ENCODE measurements at regions not wholly inside any gene's neighbourhood (a gene's known extent, or its start where the extent isn't known, plus 50 kb on each side); places are given as distances from the start of the nearest gene placed in this dataset.

DNA sequence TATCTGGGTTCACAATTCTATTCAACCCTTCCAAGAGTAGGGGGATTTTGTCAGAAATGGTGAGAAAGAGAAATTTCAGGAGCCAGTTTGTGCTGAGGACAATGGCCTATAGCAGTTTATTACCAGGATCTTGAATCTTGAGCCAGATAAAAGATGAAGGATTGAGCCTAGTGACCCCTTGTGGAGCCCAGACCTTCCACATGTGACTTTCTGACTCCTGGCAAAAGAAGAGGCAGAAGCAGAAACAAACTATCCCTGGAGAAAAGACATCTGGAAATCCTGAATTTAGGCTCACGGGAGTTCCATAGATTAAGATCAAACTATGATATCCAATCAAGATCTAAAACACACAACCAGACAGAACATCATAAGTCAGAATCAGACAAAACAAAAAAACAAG, 60.9 kb upstream of the CHRM2 start:
- H3K27me3 ChIP-seq (ENCODE audit: control insufficient read depth in 1 of 2, insufficient read depth in 2 of 2, low read length in 2 of 2), result no peaks in the 10 kb centered on the region
- H3K36me3 ChIP-seq (ENCODE audit: control insufficient read depth in 2 of 2, insufficient read depth in 2 of 2, low read length in 2 of 2), result no peaks in the 10 kb centered on the region
- H3K4me1 ChIP-seq (ENCODE audit: control insufficient read depth, insufficient read depth, low read length), result no peaks in the 10 kb centered on the region
- H3K27ac ChIP-seq (ENCODE audit: low read length), result no peak overlapping the region
- H3K9ac ChIP-seq (ENCODE audit: low read length in 2 of 2), result no peak overlapping the region
- peaks cover 0 to 9% of the 10 kb centered on the region in 2 donors for H3K9me3 ChIP-seq (ENCODE audit: control insufficient read depth in 2 of 2, low read length in 2 of 2)
- H3K4me3 ChIP-seq (ENCODE audit: low read length in 2 of 2), result no peak overlapping the region

DNA sequence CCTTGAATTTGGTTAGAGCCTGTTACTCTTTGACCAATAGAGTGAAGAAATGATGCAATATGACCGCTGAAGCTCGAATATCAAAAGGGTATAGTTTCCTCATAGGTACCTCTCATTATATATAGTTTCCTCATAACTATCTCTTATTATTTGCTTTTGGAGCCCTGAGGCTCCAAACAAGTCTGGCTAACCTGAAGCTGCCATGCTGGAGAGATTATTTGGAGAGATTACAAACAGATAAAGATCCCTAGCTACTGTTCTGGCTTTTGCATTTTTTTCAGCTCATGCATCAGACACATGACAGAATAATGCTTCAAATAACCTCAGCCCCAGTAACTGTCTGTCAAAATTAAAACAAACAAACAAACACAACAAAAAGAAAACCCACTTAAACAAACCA, 65.4 kb upstream of the CHRM2 start:
- Histone ChIP-seq H3K9ac (ENCODE audit: low read length in 2 of 2) (no peak overlapping the region), H3K9me3 (ENCODE audit: control insufficient read depth in 2 of 2, low read length in 2 of 2) (no peaks in the 10 kb centered on the region), H3K4me3 (ENCODE audit: low read length in 2 of 2) (no peak overlapping the region), H3K27me3 (ENCODE audit: control insufficient read depth in 1 of 2, insufficient read depth in 2 of 2, low read length in 2 of 2) (no peaks in the 10 kb centered on the region), H3K4me1 (ENCODE audit: control insufficient read depth, insufficient read depth, low read length) (no peaks in the 10 kb centered on the region), H3K36me3 (ENCODE audit: control insufficient read depth in 2 of 2, insufficient read depth in 2 of 2, low read length in 2 of 2) (no peaks in the 10 kb centered on the region), H3K27ac (ENCODE audit: low read length) (no peak overlapping the region)

DNA sequence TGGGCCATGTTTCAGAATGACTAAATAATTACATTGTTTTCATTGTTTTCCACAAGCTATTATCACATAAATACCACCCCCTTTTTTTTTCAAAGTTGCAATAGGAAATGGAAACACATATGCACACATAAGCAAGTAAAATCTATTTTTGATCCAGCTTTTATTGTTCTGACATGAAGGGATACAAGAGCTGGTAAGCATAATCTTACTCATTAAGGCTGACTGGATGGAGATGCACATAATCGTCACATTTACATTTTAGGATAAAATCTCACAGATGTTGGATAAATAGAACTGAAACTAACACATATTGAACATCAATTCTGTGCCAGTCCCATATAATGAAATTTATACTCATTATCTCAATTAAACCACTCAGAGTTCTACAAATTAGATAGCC, 84.5 kb upstream of the CHRM2 start:
- Histone ChIP-seq H3K27me3 (ENCODE audit: control insufficient read depth in 1 of 2, insufficient read depth in 2 of 2, low read length in 2 of 2) (no peaks in the 10 kb centered on the region), H3K9ac (ENCODE audit: low read length in 2 of 2) (no peak overlapping the region), H3K36me3 (ENCODE audit: control insufficient read depth in 2 of 2, insufficient read depth in 2 of 2, low read length in 2 of 2) (no peaks in the 10 kb centered on the region), H3K27ac (ENCODE audit: low read length) (no peak overlapping the region), H3K4me1 (ENCODE audit: control insufficient read depth, insufficient read depth, low read length) (no peaks in the 10 kb centered on the region), H3K4me3 (ENCODE audit: low read length in 2 of 2) (no peak overlapping the region), H3K9me3 (ENCODE audit: control insufficient read depth in 2 of 2, low read length in 2 of 2) (no peaks in the 10 kb centered on the region)

DNA sequence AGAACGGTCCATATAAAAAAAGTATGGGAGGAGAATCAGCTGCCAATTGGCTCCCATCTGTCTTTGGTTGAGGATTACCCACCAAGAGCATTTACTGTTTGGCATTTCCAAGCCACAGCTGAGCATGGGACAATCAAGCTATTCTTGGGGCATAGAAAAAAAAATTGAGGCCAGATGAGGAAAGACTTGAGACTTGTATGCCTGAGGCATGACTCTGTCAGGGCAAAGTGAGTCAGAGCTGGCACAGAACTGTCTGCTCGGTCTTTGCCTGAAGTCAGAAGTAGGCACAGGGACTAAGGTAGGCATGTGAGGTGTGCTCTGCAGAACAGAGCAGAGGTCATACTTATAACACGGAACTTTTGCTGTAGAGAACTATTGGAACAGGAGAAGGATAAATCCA, 126.5 kb upstream of the CHRM2 start:
- H3K9me3 ChIP-seq (ENCODE audit: control insufficient read depth in 2 of 2, low read length in 2 of 2), result no peaks in the 10 kb centered on the region
- no peak overlapping the region for H3K27ac ChIP-seq (ENCODE audit: low read length)
- no peak overlapping the region for H3K4me3 ChIP-seq (ENCODE audit: low read length in 2 of 2)
- no peak overlapping the region for H3K9ac ChIP-seq (ENCODE audit: low read length in 2 of 2)
- peaks cover 5% of the 10 kb centered on the region for H3K4me1 ChIP-seq (ENCODE audit: control insufficient read depth, insufficient read depth, low read length)
- no peaks in the 10 kb centered on the region for H3K27me3 ChIP-seq (ENCODE audit: control insufficient read depth in 1 of 2, insufficient read depth in 2 of 2, low read length in 2 of 2)
- no peaks in the 10 kb centered on the region for H3K36me3 ChIP-seq (ENCODE audit: control insufficient read depth in 2 of 2, insufficient read depth in 2 of 2, low read length in 2 of 2)

DNA sequence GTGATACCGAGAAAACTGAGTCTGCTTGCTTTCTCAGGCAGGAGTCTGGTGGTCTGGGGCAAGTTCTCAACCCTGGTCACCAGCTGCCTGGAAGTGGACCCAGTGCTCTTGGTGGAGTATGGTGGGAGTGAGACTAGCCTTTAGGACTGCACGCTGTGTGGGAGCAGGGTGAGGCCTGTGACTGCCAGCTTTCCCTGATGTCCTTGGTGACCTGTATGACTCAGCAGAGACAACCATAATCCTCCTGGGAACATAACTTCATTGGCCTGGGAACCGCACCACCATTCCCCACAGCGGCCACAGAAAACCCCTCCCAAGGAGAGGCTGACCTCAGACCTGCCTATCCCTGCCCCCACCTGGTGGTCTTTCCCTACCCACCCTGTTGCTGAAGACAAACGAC, 139.5 kb upstream of the CHRM2 start:
- Histone ChIP-seq H3K27ac (ENCODE audit: low read length) (no peak overlapping the region), H3K4me1 (ENCODE audit: control insufficient read depth, insufficient read depth, low read length) (no peaks in the 10 kb centered on the region), H3K36me3 (ENCODE audit: control insufficient read depth in 2 of 2, insufficient read depth in 2 of 2, low read length in 2 of 2) (no peaks in the 10 kb centered on the region), H3K27me3 (ENCODE audit: control insufficient read depth in 1 of 2, insufficient read depth in 2 of 2, low read length in 2 of 2) (no peaks in the 10 kb centered on the region), H3K9ac (ENCODE audit: low read length in 2 of 2) (no peak overlapping the region), H3K9me3 (ENCODE audit: control insufficient read depth in 2 of 2, low read length in 2 of 2) (no peaks in the 10 kb centered on the region), H3K4me3 (ENCODE audit: low read length in 2 of 2) (no peak overlapping the region)

DNA sequence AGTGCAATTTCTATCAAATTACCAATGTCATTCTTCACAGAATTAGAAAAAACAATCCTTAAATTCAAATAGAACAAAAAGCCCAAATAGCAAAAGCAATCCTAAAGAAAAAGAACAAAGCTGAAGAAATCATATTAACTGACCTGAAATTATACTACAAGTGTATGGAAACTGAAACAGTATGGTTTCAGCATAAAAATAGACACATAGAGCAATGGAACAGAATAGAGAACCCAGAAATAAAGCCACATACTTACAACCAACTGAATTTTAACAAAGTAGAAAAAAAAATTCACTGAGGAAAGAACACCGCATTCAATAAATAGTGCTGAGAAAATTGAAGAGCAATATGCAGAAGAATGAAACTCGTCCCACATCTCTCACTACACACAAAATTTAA, 142.0 kb upstream of the CHRM2 start:
- Histone ChIP-seq H3K27ac (ENCODE audit: low read length) (no peak overlapping the region), H3K27me3 (ENCODE audit: control insufficient read depth in 1 of 2, insufficient read depth in 2 of 2, low read length in 2 of 2) (no peaks in the 10 kb centered on the region), H3K4me3 (ENCODE audit: low read length in 2 of 2) (no peak overlapping the region), H3K4me1 (ENCODE audit: control insufficient read depth, insufficient read depth, low read length) (no peaks in the 10 kb centered on the region), H3K9ac (ENCODE audit: low read length in 2 of 2) (no peak overlapping the region), H3K9me3 (ENCODE audit: control insufficient read depth in 2 of 2, low read length in 2 of 2) (no peaks in the 10 kb centered on the region), H3K36me3 (ENCODE audit: control insufficient read depth in 2 of 2, insufficient read depth in 2 of 2, low read length in 2 of 2) (no peaks in the 10 kb centered on the region)

DNA sequence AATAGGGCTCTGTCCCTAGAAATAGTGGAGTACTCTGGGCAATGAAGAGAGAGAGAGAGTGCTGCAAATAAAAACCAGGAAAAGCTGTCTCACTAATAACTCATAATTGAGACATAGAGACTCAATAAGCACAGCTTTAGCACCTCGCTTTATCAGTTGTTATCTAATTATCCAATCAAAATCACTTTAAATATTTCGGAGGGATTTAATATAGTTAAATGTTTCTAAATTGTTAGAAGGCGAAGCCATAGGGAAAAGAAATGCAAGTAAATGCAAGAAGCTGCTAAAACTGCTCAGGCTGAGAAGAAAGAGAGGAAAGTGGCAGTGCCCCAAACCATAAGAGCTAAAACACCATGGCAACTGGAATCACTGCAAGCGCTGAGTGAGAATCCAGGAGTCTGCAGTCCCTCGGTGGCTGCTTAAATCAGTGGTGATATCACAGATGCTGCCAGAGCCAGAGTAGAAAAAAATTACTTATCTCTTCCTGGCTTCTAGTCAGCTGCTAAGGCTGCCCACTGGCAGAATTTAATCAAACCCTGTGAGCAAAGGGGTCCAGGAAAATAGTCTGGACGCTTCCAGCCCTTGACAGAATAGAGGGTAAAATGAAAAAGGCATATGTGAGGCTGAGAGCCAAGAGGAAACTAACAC, 150.4 kb upstream of the CHRM2 start:
- Histone ChIP-seq H3K9me3 (ENCODE audit: control insufficient read depth in 2 of 2, low read length in 2 of 2) (no peaks in the 10 kb centered on the region), H3K27me3 (ENCODE audit: control insufficient read depth in 1 of 2, insufficient read depth in 2 of 2, low read length in 2 of 2) (no peaks in the 10 kb centered on the region), H3K9ac (ENCODE audit: low read length in 2 of 2) (no peak overlapping the region), H3K36me3 (ENCODE audit: control insufficient read depth in 2 of 2, insufficient read depth in 2 of 2, low read length in 2 of 2) (no peaks in the 10 kb centered on the region), H3K4me3 (ENCODE audit: low read length in 2 of 2) (no peak overlapping the region), H3K27ac (ENCODE audit: low read length) (no peak overlapping the region), H3K4me1 (ENCODE audit: control insufficient read depth, insufficient read depth, low read length) (no peaks in the 10 kb centered on the region)

DNA sequence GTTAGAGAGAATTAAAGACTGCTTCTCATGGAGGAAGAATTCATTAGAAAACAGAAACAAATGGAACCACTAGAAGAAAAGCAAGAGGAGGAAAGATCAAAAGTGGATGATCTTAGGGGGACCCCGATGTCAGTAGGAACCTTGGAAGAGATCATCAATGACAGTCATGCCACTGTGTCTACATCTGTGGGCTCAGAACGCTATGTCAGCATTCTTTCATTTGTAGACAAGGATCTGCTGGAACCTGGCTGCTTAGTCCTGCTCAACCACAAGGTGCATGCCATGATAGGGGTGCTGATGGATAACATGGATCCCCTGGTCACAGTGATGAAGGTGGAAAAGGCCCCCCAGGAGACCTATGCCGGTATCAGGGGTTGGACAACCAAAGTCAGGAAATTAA, 154.4 kb upstream of the CHRM2 start:
- Histone ChIP-seq H3K9me3 (ENCODE audit: control insufficient read depth in 2 of 2, low read length in 2 of 2) (no peaks in the 10 kb centered on the region), H3K27ac (ENCODE audit: low read length) (no peak overlapping the region), H3K4me3 (ENCODE audit: low read length in 2 of 2) (no peak overlapping the region), H3K4me1 (ENCODE audit: control insufficient read depth, insufficient read depth, low read length) (no peaks in the 10 kb centered on the region), H3K36me3 (ENCODE audit: control insufficient read depth in 2 of 2, insufficient read depth in 2 of 2, low read length in 2 of 2) (no peaks in the 10 kb centered on the region), H3K9ac (ENCODE audit: low read length in 2 of 2) (no peak overlapping the region), H3K27me3 (ENCODE audit: control insufficient read depth in 1 of 2, insufficient read depth in 2 of 2, low read length in 2 of 2) (no peaks in the 10 kb centered on the region)

DNA sequence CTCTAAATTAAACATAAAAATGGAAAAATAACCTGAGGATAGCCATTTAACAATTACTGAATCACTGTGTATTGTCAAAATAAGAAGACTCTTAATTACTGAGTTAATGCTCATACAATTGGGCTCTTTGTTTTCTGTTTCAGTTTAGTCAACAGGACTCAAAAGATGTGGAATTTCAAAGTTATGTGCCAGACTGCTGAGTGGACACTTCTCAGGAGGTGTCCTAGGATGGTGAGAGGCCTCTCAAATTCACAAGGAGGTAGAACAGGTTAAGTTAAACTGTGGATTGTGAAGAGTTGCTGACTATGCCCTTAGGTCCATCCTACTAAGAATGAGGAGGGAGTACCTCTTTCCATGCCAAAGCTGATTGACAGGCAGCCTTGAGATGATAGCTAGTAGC, 157.7 kb upstream of the CHRM2 start:
- H3K27ac ChIP-seq (ENCODE audit: low read length), result no peak overlapping the region

DNA sequence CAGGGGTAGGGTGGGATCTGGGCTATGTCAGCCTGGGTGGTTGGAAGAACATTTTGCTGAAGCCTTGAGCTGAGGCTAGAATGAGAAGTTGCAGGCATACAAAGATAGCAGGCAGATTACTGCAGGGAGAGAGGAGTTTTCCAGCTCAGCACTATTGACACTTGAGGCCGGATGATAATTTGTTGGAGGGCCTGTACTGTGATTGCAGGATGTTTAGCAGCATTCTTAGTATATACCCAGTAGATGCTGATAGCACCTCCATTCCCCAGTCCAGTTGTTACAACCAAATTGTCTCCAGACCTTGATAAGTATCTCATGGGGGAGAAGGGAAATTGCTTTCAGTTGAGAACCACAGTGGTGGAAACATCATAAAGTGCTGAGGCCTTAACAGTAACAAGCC, 158.6 kb upstream of the CHRM2 start:
- Histone ChIP-seq H3K27ac (ENCODE audit: low read length) (no peak overlapping the region), H3K9ac (ENCODE audit: low read length in 2 of 2) (no peak overlapping the region), H3K9me3 (ENCODE audit: control insufficient read depth in 2 of 2, low read length in 2 of 2) (no peaks in the 10 kb centered on the region), H3K27me3 (ENCODE audit: control insufficient read depth in 1 of 2, insufficient read depth in 2 of 2, low read length in 2 of 2) (no peaks in the 10 kb centered on the region), H3K4me3 (ENCODE audit: low read length in 2 of 2) (no peak overlapping the region), H3K36me3 (ENCODE audit: control insufficient read depth in 2 of 2, insufficient read depth in 2 of 2, low read length in 2 of 2) (no peaks in the 10 kb centered on the region), H3K4me1 (ENCODE audit: control insufficient read depth, insufficient read depth, low read length) (no peaks in the 10 kb centered on the region)

More for the DNA sequence above, 157.7 kb upstream of the CHRM2 start:
- H3K4me1 ChIP-seq (ENCODE audit: control insufficient read depth, insufficient read depth, low read length), result no peaks in the 10 kb centered on the region
- no peak overlapping the region for H3K9ac ChIP-seq (ENCODE audit: low read length in 2 of 2)
- no peak overlapping the region for H3K4me3 ChIP-seq (ENCODE audit: low read length in 2 of 2)
- H3K36me3 ChIP-seq (ENCODE audit: control insufficient read depth in 2 of 2, insufficient read depth in 2 of 2, low read length in 2 of 2), result no peaks in the 10 kb centered on the region
- H3K9me3 ChIP-seq (ENCODE audit: control insufficient read depth in 2 of 2, low read length in 2 of 2), result no peaks in the 10 kb centered on the region
- H3K27me3 ChIP-seq (ENCODE audit: control insufficient read depth in 1 of 2, insufficient read depth in 2 of 2, low read length in 2 of 2), result no peaks in the 10 kb centered on the region

DNA sequence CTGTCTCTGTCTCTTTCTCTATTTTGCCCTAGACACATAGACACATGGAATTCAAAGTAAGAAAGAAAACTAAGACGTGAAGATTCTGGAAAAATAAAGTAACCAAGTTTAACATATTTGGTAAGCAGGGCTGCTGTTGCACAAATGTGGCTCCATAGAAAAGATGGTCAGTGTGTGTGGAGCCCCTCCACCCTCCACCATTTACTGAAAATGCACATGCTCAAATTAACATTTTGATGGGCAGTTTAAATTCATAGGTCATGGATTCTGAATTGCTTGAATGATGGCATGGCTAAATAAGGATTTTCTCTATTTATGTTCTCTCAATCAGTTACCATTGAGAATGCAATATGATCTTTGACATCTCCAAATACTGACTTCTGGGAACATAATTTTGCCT, 165.5 kb upstream of the CHRM2 start:
- H3K4me1 ChIP-seq (ENCODE audit: control insufficient read depth, insufficient read depth, low read length), result peaks cover 8% of the 10 kb centered on the region
- no peaks in the 10 kb centered on the region for H3K27me3 ChIP-seq (ENCODE audit: control insufficient read depth in 1 of 2, insufficient read depth in 2 of 2, low read length in 2 of 2)
- H3K9ac ChIP-seq (ENCODE audit: low read length in 2 of 2), result no peak overlapping the region
- no peak overlapping the region for H3K4me3 ChIP-seq (ENCODE audit: low read length in 2 of 2)
- H3K27ac ChIP-seq (ENCODE audit: low read length), result no peak overlapping the region
- no peaks in the 10 kb centered on the region for H3K9me3 ChIP-seq (ENCODE audit: control insufficient read depth in 2 of 2, low read length in 2 of 2)
- no peaks in the 10 kb centered on the region for H3K36me3 ChIP-seq (ENCODE audit: control insufficient read depth in 2 of 2, insufficient read depth in 2 of 2, low read length in 2 of 2)

All from stomach smooth muscle (tissue), 2 donors.